Stimulated activated CD8-positive, alpha-beta memory T cell treated with anti-CD3 and anti-CD28 coated beads, Interleukin-15, amount 100 ng/mL, for 48 hours (primary cell): ENCODE measurements at regions not wholly inside any gene's neighbourhood (a gene's known extent, or its start where the extent isn't known, plus 50 kb on each side); places are given as distances from the start of the nearest gene placed in this dataset.
"Not testable (repeated sequence)": the region's sequence is repeated elsewhere in the genome, so short reads cannot be mapped to it uniquely, and the experiment has no call there.

Experiments used
- DNase-seq, 2 donors: peaks; one replicate each; pipeline ENCODE4 v3.0.0-alpha.2; 2020; ENCODE audit warnings: low read depth in 2 of 2

- DNase-seq: no peak
Measured at GRCh38 chr13:40355126-40355724, 311.2 kb downstream of the FOXO1 start.

- no peak for DNase-seq
Measured at GRCh38 chr13:40356011-40356410, 310.4 kb downstream of the FOXO1 start.

- not testable (repeated sequence) for DNase-seq
Measured at GRCh38 chr13:40356458-40356857, 310.0 kb downstream of the FOXO1 start.

GRCh38 chr13:40362502-40362901 is 303.9 kb downstream of the FOXO1 start:
- DNase-seq: no peak

GRCh38 chr13:40363653-40364052 is 302.8 kb downstream of the FOXO1 start:
- no peak for DNase-seq

GRCh38 chr13:40366119-40366518 is 300.3 kb downstream of the FOXO1 start:
- no peak for DNase-seq

GRCh38 chr13:40368127-40368891 is 298.1 kb downstream of the FOXO1 start:
- DNase-seq: no peak

- no peak for DNase-seq
Measured at GRCh38 chr13:40370661-40371060, 295.8 kb downstream of the FOXO1 start.

- DNase-seq: no peak
Measured at GRCh38 chr13:40371531-40372125, 294.8 kb downstream of the FOXO1 start.

- peak; percentile 34 to 59 for DNase-seq
Measured at GRCh38 chr13:40373608-40374007, 292.8 kb downstream of the FOXO1 start.

GRCh38 chr13:40375489-40376171 is 290.8 kb downstream of the FOXO1 start:
- DNase-seq: no peak

- no peak for DNase-seq
Measured at GRCh38 chr13:40376296-40376849, 290.1 kb downstream of the FOXO1 start.

GRCh38 chr13:40376867-40377535 is 289.4 kb downstream of the FOXO1 start:
- DNase-seq: no peak

GRCh38 chr13:40377783-40378182 is 288.7 kb downstream of the FOXO1 start:
- peak; percentile 34 to 47 for DNase-seq

GRCh38 chr13:40379196-40379595 is 287.2 kb downstream of the FOXO1 start:
- no peak for DNase-seq

- no peak for DNase-seq
Measured at GRCh38 chr13:40379794-40380578, 286.5 kb downstream of the FOXO1 start.

GRCh38 chr13:40381935-40382764 is 284.3 kb downstream of the FOXO1 start:
- DNase-seq: no peak

- DNase-seq: no peak
Measured at GRCh38 chr13:40383132-40383531, 283.3 kb downstream of the FOXO1 start.

- DNase-seq: no peak
Measured at GRCh38 chr13:40383885-40384284, 282.6 kb downstream of the FOXO1 start.
